ENCODE measurements at regions not wholly inside any gene's neighbourhood (a gene's known extent, or its start where the extent isn't known, plus 50 kb on each side); places are given as distances from the start of the nearest gene placed in this dataset.

DNA sequence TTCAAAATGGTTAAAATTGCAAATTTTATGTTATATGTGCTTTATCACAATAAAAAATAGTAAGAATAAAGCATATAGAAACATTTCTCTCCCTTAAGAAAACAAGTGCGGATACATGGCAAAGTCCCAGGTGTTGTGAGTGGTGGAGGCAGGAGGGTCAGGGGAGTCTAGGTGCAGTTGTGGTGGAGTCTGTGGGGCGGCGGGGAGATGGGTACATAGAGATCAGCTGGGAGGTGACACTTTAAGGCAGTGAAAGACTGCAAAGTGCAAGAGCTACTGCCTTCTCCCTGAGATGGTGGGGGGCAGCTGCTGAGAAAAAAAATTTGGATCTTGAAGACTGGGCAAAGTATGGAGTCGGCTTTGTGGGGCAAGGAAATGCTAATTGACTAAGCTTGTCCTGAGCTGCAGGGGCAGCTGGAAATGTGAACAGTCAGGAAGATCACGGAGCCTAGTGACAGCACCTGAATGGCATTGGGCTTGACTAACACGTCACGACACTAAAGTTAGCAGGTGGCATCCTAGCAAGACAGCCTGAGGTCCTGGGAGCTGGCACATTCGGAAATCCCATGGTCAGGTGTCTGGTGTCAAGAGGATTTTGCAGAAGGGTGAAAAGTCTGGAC is 72.9 kb upstream of the IRS2 start:
- TF ChIP-seq EZH2 (IDR thresholded peaks at IDR 0.05; ENCODE audit: low read depth, low read length, severe bottlenecking) (no peak), POLR2A (IDR thresholded peaks at IDR 0.05; ENCODE audit: control extremely low read depth in 1 of 2, low read depth in 2 of 2, low read length in 2 of 2) (no peak), EP300 (IDR thresholded peaks at IDR 0.05; ENCODE audit: borderline replicate concordance in 1 of 2, low read depth in 2 of 2, low read length in 2 of 2) (no peak), POLR2AphosphoS5 (IDR thresholded peaks at IDR 0.05; ENCODE audit: low read depth, low read length) (no peak), CHD1 (IDR thresholded peaks at IDR 0.05; ENCODE audit: low read depth, low read length) (no peak)
- TF ChIP-seq, protein P1, sequence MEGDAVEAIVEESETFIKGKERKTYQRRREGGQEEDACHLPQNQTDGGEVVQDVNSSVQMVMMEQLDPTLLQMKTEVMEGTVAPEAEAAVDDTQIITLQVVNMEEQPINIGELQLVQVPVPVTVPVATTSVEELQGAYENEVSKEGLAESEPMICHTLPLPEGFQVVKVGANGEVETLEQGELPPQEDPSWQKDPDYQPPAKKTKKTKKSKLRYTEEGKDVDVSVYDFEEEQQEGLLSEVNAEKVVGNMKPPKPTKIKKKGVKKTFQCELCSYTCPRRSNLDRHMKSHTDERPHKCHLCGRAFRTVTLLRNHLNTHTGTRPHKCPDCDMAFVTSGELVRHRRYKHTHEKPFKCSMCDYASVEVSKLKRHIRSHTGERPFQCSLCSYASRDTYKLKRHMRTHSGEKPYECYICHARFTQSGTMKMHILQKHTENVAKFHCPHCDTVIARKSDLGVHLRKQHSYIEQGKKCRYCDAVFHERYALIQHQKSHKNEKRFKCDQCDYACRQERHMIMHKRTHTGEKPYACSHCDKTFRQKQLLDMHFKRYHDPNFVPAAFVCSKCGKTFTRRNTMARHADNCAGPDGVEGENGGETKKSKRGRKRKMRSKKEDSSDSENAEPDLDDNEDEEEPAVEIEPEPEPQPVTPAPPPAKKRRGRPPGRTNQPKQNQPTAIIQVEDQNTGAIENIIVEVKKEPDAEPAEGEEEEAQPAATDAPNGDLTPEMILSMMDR (IDR thresholded peaks at IDR 0.05; ENCODE audit: control extremely low read depth in 1 of 3, insufficient read depth in 1 of 3, low read depth in 1 of 3, low read length in 3 of 3): no peak

Measured in H1 (cell line).